ENCODE measurements at regions not wholly inside any gene's neighbourhood (a gene's known extent, or its start where the extent isn't known, plus 50 kb on each side); places are given as distances from the start of the nearest gene placed in this dataset.
"Not testable (repeated sequence)": the region's sequence is repeated elsewhere in the genome, so short reads cannot be mapped to it uniquely, and the experiment has no call there.

GRCh38 chr15:20100604-20101270 lies 440.9 kb downstream of the GOLGA6L6 start:
- H3K4me3 ChIP-seq (ENCODE audit: low read depth, low read length); POLR2A ChIA-PET; DNase-seq (ENCODE audit: low read depth); H3K36me3 ChIP-seq (ENCODE audit: control insufficient read depth, insufficient read depth, low read length); CTCF ChIA-PET; H3K27me3 ChIP-seq (ENCODE audit: control insufficient read depth, insufficient read depth, low read length): not testable (repeated sequence)

DNA sequence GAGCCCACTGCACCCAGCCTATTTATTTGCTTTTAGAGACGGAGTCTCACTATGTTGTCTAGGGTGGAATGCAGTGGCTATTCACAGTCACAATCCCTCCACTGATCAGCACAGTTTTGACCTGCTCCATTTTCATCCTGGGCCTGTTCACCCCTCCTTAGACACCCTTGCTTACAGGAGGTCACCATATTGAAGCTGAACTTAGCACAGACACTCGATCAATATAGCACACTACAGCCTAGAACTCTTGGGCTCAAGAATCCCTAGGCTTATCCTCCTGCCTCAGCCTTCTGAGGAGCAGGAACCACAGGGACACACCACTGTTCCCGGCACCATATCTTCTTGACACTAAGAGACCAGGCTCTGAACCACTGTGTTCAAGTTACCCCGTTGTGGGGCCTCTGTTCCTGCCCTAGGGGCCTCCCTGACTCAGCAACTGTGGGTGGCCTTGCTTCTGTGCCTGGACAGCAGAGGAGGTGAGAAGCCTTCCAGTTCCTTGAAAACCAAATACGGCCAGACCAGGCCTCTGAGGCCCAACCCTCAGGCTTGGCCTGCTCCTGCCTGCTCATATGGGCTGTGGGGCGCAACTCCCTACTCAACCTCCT lies 445.8 kb downstream of the GOLGA6L6 start:
- H3K4me3 ChIP-seq (ENCODE audit: low read depth, low read length); CTCF ChIA-PET; POLR2A ChIA-PET; DNase-seq (ENCODE audit: low read depth); H3K27me3 ChIP-seq (ENCODE audit: control insufficient read depth, insufficient read depth, low read length); H3K36me3 ChIP-seq (ENCODE audit: control insufficient read depth, insufficient read depth, low read length): not testable (repeated sequence)

- H3K4me3 ChIP-seq (ENCODE audit: low read depth, low read length); H3K36me3 ChIP-seq (ENCODE audit: control insufficient read depth, insufficient read depth, low read length); CTCF ChIA-PET; H3K27me3 ChIP-seq (ENCODE audit: control insufficient read depth, insufficient read depth, low read length); DNase-seq (ENCODE audit: low read depth); POLR2A ChIA-PET: not testable (repeated sequence)
These were observed 452.1 kb downstream of the GOLGA6L6 start for GRCh38 chr15:20089541-20089940.

DNA sequence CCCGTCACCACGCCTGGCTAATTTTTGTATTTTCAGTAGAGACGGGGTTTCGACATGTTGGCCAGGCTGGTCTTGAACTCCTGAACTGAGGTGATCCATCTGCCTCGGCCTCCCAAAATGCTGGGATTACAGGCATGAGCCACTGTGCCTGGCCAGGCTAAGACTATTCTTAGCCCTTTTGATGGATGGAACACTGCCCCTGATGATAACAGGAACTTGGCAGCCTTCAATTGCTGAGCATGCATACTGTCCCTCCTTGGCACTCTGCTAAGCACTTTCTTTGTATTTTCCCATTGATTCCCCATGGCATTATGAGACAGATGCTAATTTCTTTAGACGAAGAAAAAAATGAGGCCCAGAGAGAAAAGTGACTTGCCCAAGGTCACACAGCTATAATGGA lies 457.6 kb downstream of the GOLGA6L6 start:
- H3K27me3 ChIP-seq (ENCODE audit: control insufficient read depth, insufficient read depth, low read length); H3K4me3 ChIP-seq (ENCODE audit: low read depth, low read length); H3K36me3 ChIP-seq (ENCODE audit: control insufficient read depth, insufficient read depth, low read length); DNase-seq (ENCODE audit: low read depth); CTCF ChIA-PET; POLR2A ChIA-PET: not testable (repeated sequence)

DNA sequence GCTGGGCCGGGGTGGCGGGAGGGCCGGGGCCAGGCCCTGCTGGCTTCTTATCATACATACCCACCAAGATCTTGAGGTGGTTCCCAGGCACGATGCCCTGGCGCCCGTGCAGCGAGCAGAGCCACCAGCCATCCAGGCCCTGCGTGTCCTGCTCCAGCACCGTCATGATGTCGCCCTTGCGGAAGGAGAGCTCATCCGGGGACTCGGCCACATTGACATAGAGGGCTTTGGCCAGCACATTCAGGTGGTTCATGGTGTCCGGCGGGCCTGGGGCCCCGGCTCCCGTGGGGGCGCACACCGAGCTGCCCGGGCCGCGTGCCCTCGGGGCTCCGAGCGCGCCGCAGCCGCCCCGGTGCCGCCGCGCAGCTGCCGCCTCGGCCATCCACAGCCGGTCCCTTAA lies 467.5 kb downstream of the GOLGA6L6 start:
- H3K27me3 ChIP-seq (ENCODE audit: control insufficient read depth, insufficient read depth, low read length); DNase-seq (ENCODE audit: low read depth); CTCF ChIA-PET; POLR2A ChIA-PET; H3K4me3 ChIP-seq (ENCODE audit: low read depth, low read length); H3K36me3 ChIP-seq (ENCODE audit: control insufficient read depth, insufficient read depth, low read length): not testable (repeated sequence)

DNA sequence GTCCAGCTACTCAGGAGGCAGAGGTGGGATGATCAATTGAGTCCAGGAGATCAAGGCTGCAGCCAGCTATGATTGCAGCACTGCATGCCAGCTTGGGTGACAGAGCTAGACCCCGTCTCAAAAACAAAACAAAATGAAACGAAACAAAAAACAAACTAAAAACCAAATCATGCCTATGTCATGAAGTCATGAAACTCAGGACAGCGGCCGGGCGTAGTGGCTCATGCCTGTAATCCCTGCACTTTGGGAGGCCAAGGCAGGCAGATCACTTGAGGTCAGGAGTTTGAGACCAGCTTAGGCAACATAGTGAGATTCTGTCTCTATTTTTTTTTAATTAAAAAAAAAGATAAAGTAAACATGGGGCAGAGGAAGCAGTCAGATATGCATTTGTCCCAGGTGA lies 472.6 kb downstream of the GOLGA6L6 start:
- H3K27me3 ChIP-seq (ENCODE audit: control insufficient read depth, insufficient read depth, low read length); CTCF ChIA-PET; DNase-seq (ENCODE audit: low read depth); H3K36me3 ChIP-seq (ENCODE audit: control insufficient read depth, insufficient read depth, low read length); H3K4me3 ChIP-seq (ENCODE audit: low read depth, low read length); POLR2A ChIA-PET: not testable (repeated sequence)

- POLR2A ChIA-PET; H3K36me3 ChIP-seq (ENCODE audit: control insufficient read depth, insufficient read depth, low read length); H3K4me3 ChIP-seq (ENCODE audit: low read depth, low read length); DNase-seq (ENCODE audit: low read depth); H3K27me3 ChIP-seq (ENCODE audit: control insufficient read depth, insufficient read depth, low read length); CTCF ChIA-PET: not testable (repeated sequence)
These were observed 475.4 kb downstream of the GOLGA6L6 start for GRCh38 chr15:20066173-20066572.

DNA sequence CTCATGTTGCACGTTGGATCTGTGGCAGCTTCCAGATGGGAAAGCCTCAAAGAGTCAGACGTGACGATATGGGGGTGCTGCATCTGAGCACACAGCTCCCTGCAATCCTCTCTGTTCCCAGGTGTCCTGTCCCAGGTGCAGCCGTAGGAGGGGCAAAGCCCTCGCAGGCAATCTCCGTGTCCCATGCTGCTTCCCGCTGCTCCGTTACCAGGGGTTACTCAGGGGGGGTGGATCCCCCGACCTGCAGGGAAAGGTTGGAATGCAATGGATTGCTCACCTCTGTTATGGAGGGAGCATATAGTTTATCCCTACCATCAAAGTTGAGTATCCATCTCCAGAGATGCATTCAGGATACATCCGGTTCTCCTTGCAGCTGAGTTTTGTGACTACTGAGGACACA lies 476.1 kb downstream of the GOLGA6L6 start:
- H3K27me3 ChIP-seq (ENCODE audit: control insufficient read depth, insufficient read depth, low read length); H3K4me3 ChIP-seq (ENCODE audit: low read depth, low read length); H3K36me3 ChIP-seq (ENCODE audit: control insufficient read depth, insufficient read depth, low read length); CTCF ChIA-PET; DNase-seq (ENCODE audit: low read depth); POLR2A ChIA-PET: not testable (repeated sequence)

GRCh38 chr15:20063167-20063566 lies 478.4 kb downstream of the GOLGA6L6 start:
- H3K36me3 ChIP-seq (ENCODE audit: control insufficient read depth, insufficient read depth, low read length); H3K27me3 ChIP-seq (ENCODE audit: control insufficient read depth, insufficient read depth, low read length); DNase-seq (ENCODE audit: low read depth); CTCF ChIA-PET; H3K4me3 ChIP-seq (ENCODE audit: low read depth, low read length); POLR2A ChIA-PET: not testable (repeated sequence)

DNA sequence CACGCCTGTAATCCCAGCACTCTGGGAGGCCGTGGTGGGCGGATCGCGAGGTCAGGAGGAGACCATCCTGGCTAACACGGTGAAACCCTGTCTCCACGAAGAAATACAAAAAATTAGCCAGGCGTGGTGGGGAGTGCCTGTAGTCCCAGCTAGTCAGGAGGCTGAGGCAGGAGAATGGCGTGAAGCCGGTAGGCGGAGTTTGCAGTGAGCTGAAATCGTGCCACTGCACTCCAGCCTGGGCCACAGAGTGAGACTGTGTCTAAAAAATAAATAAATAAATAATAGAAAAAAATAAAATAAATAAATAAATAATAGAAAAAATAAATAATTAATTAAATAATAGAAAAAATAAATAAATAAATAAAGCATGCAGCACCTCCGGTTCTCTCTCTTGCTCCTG lies 480.8 kb downstream of the GOLGA6L6 start:
- H3K27me3 ChIP-seq (ENCODE audit: control insufficient read depth, insufficient read depth, low read length); CTCF ChIA-PET; DNase-seq (ENCODE audit: low read depth); H3K4me3 ChIP-seq (ENCODE audit: low read depth, low read length); H3K36me3 ChIP-seq (ENCODE audit: control insufficient read depth, insufficient read depth, low read length); POLR2A ChIA-PET: not testable (repeated sequence)

DNA sequence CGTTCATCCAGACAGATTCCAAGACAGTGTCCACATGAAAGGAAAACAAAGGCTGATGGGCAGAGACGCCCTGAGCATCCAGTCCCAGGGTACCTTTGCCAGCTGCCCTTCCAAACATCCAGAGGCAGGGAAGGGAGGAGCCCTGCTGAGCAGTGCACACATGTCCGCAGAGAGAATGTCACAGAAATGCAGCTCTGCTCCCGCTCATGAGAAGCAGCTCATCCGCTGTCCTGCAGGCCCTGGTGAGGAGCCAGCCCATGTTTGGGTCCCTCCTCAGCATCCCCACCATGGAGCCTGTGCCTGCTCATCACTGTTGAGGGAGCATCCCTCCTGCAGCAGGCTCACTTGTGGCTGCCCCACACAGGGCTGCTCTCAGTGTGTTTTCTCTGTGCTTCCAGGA lies 484.7 kb downstream of the GOLGA6L6 start:
- H3K27me3 ChIP-seq (ENCODE audit: control insufficient read depth, insufficient read depth, low read length); H3K36me3 ChIP-seq (ENCODE audit: control insufficient read depth, insufficient read depth, low read length); POLR2A ChIA-PET; H3K4me3 ChIP-seq (ENCODE audit: low read depth, low read length); CTCF ChIA-PET; DNase-seq (ENCODE audit: low read depth): not testable (repeated sequence)

- H3K27me3 ChIP-seq (ENCODE audit: control insufficient read depth, insufficient read depth, low read length); H3K4me3 ChIP-seq (ENCODE audit: low read depth, low read length); CTCF ChIA-PET; DNase-seq (ENCODE audit: low read depth); H3K36me3 ChIP-seq (ENCODE audit: control insufficient read depth, insufficient read depth, low read length); POLR2A ChIA-PET: not testable (repeated sequence)
These were observed 485.7 kb downstream of the GOLGA6L6 start for GRCh38 chr15:20055921-20056320.

- H3K4me3 ChIP-seq (ENCODE audit: low read depth, low read length); DNase-seq (ENCODE audit: low read depth); H3K27me3 ChIP-seq (ENCODE audit: control insufficient read depth, insufficient read depth, low read length); CTCF ChIA-PET; POLR2A ChIA-PET; H3K36me3 ChIP-seq (ENCODE audit: control insufficient read depth, insufficient read depth, low read length): not testable (repeated sequence)
These were observed 493.4 kb downstream of the GOLGA6L6 start for GRCh38 chr15:20048189-20048588.

DNA sequence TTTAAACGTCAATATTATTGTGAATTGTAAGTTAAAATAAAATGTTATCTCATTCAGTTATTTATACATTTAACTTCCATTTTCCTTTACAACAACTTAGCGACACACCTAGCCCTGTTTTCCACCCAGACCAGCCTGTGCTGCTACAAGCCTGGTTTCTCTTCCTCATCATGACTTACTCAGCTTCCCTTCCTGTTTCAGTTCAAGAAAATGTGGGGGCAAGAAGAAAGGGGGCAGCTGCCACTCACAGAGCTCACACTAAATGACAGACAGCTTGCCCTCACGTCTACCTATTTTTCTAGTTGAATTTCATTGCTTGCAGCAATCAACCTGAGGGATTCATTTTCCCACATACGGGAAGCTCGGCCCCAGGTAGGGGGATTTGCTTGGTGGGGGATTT lies 496.4 kb downstream of the GOLGA6L6 start:
- DNase-seq (ENCODE audit: low read depth); POLR2A ChIA-PET; CTCF ChIA-PET: not testable (repeated sequence)

More for the DNA sequence above, 496.4 kb downstream of the GOLGA6L6 start:
- not testable (repeated sequence) for H3K4me3 ChIP-seq (ENCODE audit: low read depth, low read length); H3K36me3 ChIP-seq (ENCODE audit: control insufficient read depth, insufficient read depth, low read length); H3K27me3 ChIP-seq (ENCODE audit: control insufficient read depth, insufficient read depth, low read length)

All from BJ (cell line).